ENCODE measurements at regions not wholly inside any gene's neighbourhood (a gene's known extent, or its start where the extent isn't known, plus 50 kb on each side); places are given as distances from the start of the nearest gene placed in this dataset.

DNA sequence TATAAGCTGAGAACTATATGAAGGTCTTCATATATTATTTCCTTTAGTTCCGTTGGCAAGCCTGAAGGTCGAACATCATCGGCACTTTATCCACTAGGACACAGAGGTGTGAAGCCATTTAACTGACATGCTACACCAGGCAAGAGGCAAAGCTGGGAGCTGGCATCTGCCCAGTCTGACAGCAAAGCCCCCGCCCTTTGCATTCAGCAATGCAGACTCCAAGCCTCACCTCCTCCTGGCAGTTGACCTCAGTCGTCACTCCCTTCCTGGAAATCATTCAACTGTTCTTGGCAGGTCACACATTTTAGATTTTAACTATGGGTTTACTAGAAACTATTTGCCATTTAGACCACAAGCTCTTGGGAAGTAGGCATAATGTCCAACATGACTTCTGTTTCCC is 135.8 kb upstream of the FRG1 start:
- Histone ChIP-seq H3K9me3 (ENCODE audit: control insufficient read depth, insufficient read depth, low read depth, low read length) (no peaks in the 10 kb centered on the region), H3K27ac (ENCODE audit: low read length) (no peak overlapping the region), H3K4me1 (ENCODE audit: control insufficient read depth, insufficient read depth, low read length) (no peaks in the 10 kb centered on the region), H3K4me3 (ENCODE audit: low read depth in 2 of 2, low read length in 2 of 2) (no peak overlapping the region), H3K36me3 (ENCODE audit: control insufficient read depth, insufficient read depth, low read length) (no peaks in the 10 kb centered on the region), H3K27me3 (ENCODE audit: control insufficient read depth, insufficient read depth, low read length) (no peaks in the 10 kb centered on the region)
- no peak for DNase-seq (ENCODE audit: low read depth, low spot score)
- no peak for TF ChIP-seq SIN3A (IDR thresholded peaks at IDR 0.05; ENCODE audit: borderline replicate concordance, insufficient read depth, low read depth, low read length)
- no peak for TF ChIP-seq POLR2AphosphoS5 (IDR thresholded peaks at IDR 0.05; ENCODE audit: low read depth, low read length)
- ChIA-PET POLR2A (no interaction called here), CTCF (no interaction called here)
- ATAC-seq: no peak
- in situ Hi-C loops (cut with HindIII; ENCODE audit: low pct_unique_long_range_greater_than_20kb, low sequenced_read_pairs): no loop called here
- intact Hi-C loops (cut with micrococcal nuclease; ENCODE audit: unreplicated experiment): no loop called here
- no TSS peak for BruUV-seq (replicated peaks)

- H3K4me3 ChIP-seq (ENCODE audit: low read depth in 2 of 2, low read length in 2 of 2): no peak overlapping the region
- ATAC-seq (no peak), DNase-seq (ENCODE audit: low read depth, low spot score) (no peak)
- in situ Hi-C loops (cut with HindIII; ENCODE audit: low pct_unique_long_range_greater_than_20kb, low sequenced_read_pairs): no loop called here
- H3K27ac ChIP-seq (ENCODE audit: low read length): no peak overlapping the region
- ChIA-PET POLR2A (no interaction called here), CTCF (no interaction called here)
- no peaks in the 10 kb centered on the region for H3K27me3 ChIP-seq (ENCODE audit: control insufficient read depth, insufficient read depth, low read length)
- no peaks in the 10 kb centered on the region for H3K36me3 ChIP-seq (ENCODE audit: control insufficient read depth, insufficient read depth, low read length)
- TF ChIP-seq POLR2AphosphoS5 (IDR thresholded peaks at IDR 0.05; ENCODE audit: low read depth, low read length) (no peak), TCF7L2 (IDR thresholded peaks at IDR 0.05; ENCODE audit: low read depth, low read length) (no peak), REST (IDR thresholded peaks at IDR 0.05; ENCODE audit: insufficient read depth in 1 of 2, low read depth in 2 of 2, low read length in 1 of 2) (no peak), SIN3A (IDR thresholded peaks at IDR 0.05; ENCODE audit: borderline replicate concordance, insufficient read depth, low read depth, low read length) (no peak)
- TF ChIP-seq, protein P1, sequence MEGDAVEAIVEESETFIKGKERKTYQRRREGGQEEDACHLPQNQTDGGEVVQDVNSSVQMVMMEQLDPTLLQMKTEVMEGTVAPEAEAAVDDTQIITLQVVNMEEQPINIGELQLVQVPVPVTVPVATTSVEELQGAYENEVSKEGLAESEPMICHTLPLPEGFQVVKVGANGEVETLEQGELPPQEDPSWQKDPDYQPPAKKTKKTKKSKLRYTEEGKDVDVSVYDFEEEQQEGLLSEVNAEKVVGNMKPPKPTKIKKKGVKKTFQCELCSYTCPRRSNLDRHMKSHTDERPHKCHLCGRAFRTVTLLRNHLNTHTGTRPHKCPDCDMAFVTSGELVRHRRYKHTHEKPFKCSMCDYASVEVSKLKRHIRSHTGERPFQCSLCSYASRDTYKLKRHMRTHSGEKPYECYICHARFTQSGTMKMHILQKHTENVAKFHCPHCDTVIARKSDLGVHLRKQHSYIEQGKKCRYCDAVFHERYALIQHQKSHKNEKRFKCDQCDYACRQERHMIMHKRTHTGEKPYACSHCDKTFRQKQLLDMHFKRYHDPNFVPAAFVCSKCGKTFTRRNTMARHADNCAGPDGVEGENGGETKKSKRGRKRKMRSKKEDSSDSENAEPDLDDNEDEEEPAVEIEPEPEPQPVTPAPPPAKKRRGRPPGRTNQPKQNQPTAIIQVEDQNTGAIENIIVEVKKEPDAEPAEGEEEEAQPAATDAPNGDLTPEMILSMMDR (IDR thresholded peaks at IDR 0.05): no peak
- intact Hi-C loops (cut with micrococcal nuclease; ENCODE audit: unreplicated experiment): no loop called here
- no peaks in the 10 kb centered on the region for H3K4me1 ChIP-seq (ENCODE audit: control insufficient read depth, insufficient read depth, low read length)
- H3K9me3 ChIP-seq (ENCODE audit: control insufficient read depth, insufficient read depth, low read depth, low read length): no peaks in the 10 kb centered on the region
- no TSS peak for BruUV-seq (replicated peaks)
Observed at GRCh38 chr4:189806506-189806905, 134.2 kb upstream of the FRG1 start.

DNA sequence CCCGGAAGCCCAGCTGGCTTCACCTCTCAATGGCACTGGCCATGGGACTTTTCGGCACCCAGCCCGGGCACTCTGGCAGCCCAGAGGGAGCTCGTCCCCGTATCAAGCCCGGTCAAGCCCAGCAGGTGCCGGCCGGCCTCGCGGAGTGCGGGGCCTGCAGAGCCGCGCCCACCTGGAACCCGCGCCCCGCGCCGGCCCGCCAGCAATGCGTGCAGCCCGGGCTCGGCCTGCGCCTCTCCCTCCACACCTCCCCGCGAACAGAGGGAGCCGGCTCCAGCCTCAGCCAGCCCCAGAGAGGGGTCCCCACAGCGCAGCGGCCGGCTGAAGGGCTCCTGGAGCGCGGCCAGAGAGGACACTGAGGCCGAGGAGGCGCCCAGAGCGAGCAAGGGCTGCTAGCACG is 133.6 kb upstream of the FRG1 start:
- TF ChIP-seq REST (IDR thresholded peaks at IDR 0.05; ENCODE audit: insufficient read depth in 1 of 2, low read depth in 2 of 2, low read length in 1 of 2) (no peak), TCF7L2 (IDR thresholded peaks at IDR 0.05; ENCODE audit: low read depth, low read length) (no peak), POLR2AphosphoS5 (IDR thresholded peaks at IDR 0.05; ENCODE audit: low read depth, low read length) (no peak), SIN3A (IDR thresholded peaks at IDR 0.05; ENCODE audit: borderline replicate concordance, insufficient read depth, low read depth, low read length) (no peak)
- TF ChIP-seq, protein P1 (IDR thresholded peaks at IDR 0.05): no peak
- CTCF ChIA-PET: no interaction called here
- POLR2A ChIA-PET: no interaction called here
- in situ Hi-C loops (cut with HindIII; ENCODE audit: low pct_unique_long_range_greater_than_20kb, low sequenced_read_pairs): no loop called here
- intact Hi-C loops (cut with micrococcal nuclease; ENCODE audit: unreplicated experiment): no loop called here
- Histone ChIP-seq H3K27ac (ENCODE audit: low read length) (no peak overlapping the region), H3K4me1 (ENCODE audit: control insufficient read depth, insufficient read depth, low read length) (no peaks in the 10 kb centered on the region), H3K27me3 (ENCODE audit: control insufficient read depth, insufficient read depth, low read length) (no peaks in the 10 kb centered on the region), H3K9me3 (ENCODE audit: control insufficient read depth, insufficient read depth, low read depth, low read length) (no peaks in the 10 kb centered on the region), H3K36me3 (ENCODE audit: control insufficient read depth, insufficient read depth, low read length) (no peaks in the 10 kb centered on the region), H3K4me3 (ENCODE audit: low read depth in 2 of 2, low read length in 2 of 2) (no peak overlapping the region)
- BruUV-seq (replicated peaks): no TSS peak
- DNase-seq (ENCODE audit: low read depth, low spot score): no peak
- ATAC-seq: no peak
